SJCRH30 (cell line): ENCODE measurements at regions not wholly inside any gene's neighbourhood (a gene's known extent, or its start where the extent isn't known, plus 50 kb on each side); places are given as distances from the start of the nearest gene placed in this dataset.

Source experiments
- DNase-seq, 2 experiments: peaks; one replicate each; pipeline ENCODE4 v3.0.0-alpha.2; 2015 to 2020
- H3K27ac ChIP-seq: fragments of 250-450 bp; sonication (Bioruptor Pico); 2 replicates; pipeline ENCODE4 v1.5.1; 2020; ENCODE audit warnings: mild to moderate bottlenecking, moderate library complexity
- H3K27me3 ChIP-seq: fragments of 250-450 bp; sonication (Bioruptor Pico); 2 replicates; pipeline ENCODE4 v1.5.1; 2020; ENCODE audit warnings: mild to moderate bottlenecking, moderate library complexity
- H3K36me3 ChIP-seq: fragments of 250-450 bp; sonication (Bioruptor Pico); 2 replicates; pipeline ENCODE4 v1.5.1; 2020; ENCODE audit warnings: mild to moderate bottlenecking, moderate library complexity
- H3K4me1 ChIP-seq: fragments of 250-450 bp; sonication (Bioruptor Pico); 2 replicates; pipeline ENCODE4 v1.5.1; 2020; ENCODE audit warnings: mild to moderate bottlenecking, moderate library complexity
- H3K4me3 ChIP-seq: fragments of 250-450 bp; sonication (Bioruptor Pico); 2 replicates; pipeline ENCODE4 v1.5.1; 2020; ENCODE audit warnings: mild to moderate bottlenecking, moderate library complexity
- H3K9me3 ChIP-seq: fragments of 250-450 bp; sonication (Bioruptor Pico); replicated peaks from 2 replicates; pipeline ENCODE4 v1.5.1; 2020; ENCODE audit warnings: mild to moderate bottlenecking, moderate library complexity

DNA sequence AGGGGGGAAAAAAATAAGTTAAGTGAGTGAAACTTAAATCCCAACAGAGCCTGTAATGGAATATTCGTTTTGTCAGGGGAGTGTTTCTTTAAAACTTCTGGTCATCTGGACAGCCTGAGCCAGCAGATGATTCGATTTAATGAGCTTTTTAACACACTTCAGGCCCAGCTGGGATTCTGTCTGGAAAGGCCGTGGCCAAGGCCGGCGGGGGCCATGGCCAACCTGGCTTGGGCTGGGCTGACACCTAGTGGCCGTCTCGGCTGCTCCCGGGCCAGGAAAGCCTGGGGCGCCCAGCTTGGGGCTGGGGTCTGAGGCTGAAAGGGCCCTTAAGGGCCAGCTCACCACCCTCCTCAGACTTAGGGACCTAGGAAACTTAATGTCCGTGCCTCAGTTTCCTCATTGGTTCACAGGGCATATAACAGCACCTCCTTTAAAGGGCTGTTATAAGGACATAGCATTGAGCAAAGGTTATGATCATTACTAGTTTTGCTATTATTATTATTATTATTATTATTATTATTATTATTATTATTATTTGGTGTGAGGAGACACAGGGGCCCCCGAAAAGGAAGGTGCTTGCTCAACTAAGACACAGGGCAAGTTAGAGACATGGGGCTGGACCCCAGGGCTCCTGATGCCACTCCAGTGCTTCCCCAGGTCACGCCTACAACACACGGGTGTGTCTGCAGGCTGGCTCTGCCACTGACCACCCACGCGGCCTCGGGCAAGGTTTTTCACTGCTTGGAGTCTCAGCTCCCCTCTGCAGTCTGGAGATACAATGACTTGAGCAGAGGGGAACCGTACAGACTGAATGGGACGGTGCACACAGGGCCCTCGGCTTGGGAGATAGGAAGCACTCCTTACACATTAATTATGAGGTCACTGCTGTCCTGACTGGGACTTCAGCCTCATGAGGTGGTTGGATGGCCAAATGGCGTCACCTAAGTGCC, 84.0 kb downstream of the SYNE3 start:
- Histone ChIP-seq H3K4me3 (no peak overlapping the region), H3K4me1 (no peaks in the 10 kb centered on the region), H3K9me3 (no peaks in the 10 kb centered on the region), H3K27ac (no peak overlapping the region), H3K27me3 (no peaks in the 10 kb centered on the region), H3K36me3 (peaks cover 71% of the 10 kb centered on the region)
- peak; percentile 52 to 69 for DNase-seq

DNA sequence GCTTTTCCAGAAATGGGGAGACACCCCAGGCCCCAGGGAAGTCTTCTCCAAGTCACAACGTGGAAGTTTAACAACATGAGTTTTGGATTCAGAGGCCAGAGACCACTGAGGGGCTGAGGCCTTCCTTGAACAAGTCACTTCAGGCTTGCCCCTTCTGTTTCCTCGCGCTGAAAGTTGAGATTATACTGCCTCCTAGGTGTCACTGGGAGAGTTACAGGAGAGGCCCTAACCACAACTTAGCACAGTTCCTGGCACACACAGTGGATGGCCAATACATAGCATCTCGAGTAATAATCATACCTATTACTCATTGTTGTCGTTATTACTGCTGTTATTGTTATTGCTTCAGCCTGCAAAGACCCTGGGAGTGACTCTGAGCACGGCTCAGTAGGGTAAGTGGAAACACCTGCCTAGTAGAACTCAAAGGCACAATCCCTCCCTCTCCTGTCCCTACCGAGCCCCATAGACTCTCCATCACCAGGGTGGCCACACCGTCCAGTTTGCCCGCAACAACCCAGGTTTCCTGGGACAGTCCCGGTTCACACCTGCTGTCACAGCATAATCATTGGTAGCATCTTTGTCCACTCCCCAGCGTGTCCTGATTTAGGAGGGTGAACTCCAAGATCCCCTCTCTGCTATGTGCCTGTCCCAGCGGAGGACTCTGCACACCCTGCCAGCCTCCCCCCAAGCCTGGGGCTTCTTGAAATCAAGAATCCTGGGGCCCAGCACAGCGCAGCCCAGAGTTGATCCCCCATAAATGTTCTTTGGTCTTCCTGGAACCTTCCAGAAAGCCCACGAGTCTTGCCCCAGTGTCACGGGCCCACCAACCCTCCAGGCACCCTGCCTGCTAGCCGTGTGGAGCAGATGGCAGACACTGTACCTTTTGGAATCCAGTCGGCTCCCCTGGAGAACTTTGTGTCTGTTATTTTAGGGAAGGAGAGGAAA, 85.0 kb downstream of the SYNE3 start:
- no peaks in the 10 kb centered on the region for H3K9me3 ChIP-seq
- DNase-seq, result peak; percentile 35 to 71
- H3K27me3 ChIP-seq, result no peaks in the 10 kb centered on the region
- no peak overlapping the region for H3K27ac ChIP-seq
- no peak overlapping the region for H3K4me3 ChIP-seq
- no peaks in the 10 kb centered on the region for H3K4me1 ChIP-seq
- peaks cover 63% of the 10 kb centered on the region for H3K36me3 ChIP-seq

DNA sequence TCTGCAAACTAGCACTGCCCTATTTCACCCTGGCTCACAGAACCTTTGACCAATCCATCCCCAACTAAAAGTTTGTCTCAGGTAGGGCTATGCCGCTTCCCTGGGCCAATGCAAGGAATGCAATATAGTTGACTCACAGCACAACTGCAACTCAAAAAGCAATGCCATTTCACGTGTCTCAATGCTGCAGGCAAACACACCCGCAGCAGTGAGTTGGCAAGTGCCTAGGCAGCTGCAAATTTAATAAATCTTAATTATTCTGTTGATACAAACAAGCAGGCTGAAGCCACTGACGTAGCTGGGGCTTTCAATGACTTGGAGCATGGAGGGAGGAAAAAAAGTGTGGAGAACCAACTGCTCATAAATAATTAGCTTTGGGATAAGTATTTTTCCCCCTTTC, 87.9 kb downstream of the SYNE3 start:
- Histone ChIP-seq H3K9me3 (no peaks in the 10 kb centered on the region), H3K27ac (no peak overlapping the region), H3K27me3 (no peaks in the 10 kb centered on the region), H3K4me3 (no peak overlapping the region), H3K4me1 (no peaks in the 10 kb centered on the region), H3K36me3 (peaks cover 44% of the 10 kb centered on the region)
- DNase-seq, result no peak

DNA sequence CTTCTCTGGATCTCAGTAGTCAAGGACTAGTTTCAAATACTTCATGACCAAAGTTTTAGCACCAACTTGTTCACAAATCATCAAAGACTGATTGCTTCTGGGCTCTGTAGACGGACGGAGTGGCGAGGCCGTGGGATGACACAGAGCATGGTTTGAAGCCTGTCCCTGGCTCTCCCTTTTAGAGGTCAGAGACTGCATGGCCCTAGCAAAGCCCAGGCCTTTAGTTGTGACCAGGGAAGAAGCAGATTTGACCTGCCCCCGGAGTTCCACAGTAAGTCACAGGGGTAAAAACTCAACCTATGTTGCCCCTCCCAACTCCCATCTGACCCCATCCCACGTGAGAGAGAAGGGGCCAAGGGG, 90.4 kb downstream of the SYNE3 start:
- Histone ChIP-seq H3K9me3 (no peaks in the 10 kb centered on the region), H3K4me1 (no peaks in the 10 kb centered on the region), H3K4me3 (no peak overlapping the region), H3K27me3 (no peaks in the 10 kb centered on the region), H3K27ac (no peak overlapping the region), H3K36me3 (peaks cover 42% of the 10 kb centered on the region)
- DNase-seq, result no peak

DNA sequence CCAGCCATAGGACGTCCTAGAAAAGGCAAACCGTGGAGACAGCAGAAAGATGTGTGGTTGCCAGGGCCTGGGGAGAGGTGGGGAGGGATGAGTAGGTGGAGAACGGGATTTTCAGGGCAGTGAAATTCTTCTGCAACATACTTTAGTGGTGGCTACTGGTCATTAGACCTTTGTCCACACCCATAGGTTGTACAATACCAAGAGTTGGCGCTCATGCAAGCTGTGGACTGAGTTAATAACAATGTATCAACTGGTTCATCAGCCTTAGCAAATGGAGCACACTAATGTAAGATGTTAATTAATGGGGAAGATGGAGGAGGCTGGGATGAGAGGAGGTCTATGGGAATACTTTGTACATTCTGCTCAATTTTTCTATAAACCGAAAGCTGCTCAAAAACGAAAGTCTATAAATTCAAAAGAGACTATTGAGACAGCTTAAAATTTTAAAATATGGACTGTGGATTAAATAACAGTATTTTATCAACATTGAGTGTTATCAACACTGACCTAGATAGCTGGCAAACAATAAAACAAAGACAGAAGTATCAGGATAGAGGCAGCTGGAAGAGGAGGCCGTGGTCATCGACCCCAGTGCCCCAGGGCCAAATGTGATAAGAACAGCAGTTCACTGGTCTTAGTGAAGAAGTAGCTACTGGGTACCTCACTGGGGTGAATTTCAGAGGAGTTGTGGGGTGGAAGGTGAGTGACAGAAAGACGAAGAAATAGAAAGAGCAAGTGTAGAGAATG, 90.9 kb downstream of the SYNE3 start:
- no peak for DNase-seq
- Histone ChIP-seq H3K4me3 (no peak overlapping the region), H3K27ac (no peak overlapping the region), H3K36me3 (peaks cover 42% of the 10 kb centered on the region), H3K4me1 (no peaks in the 10 kb centered on the region), H3K27me3 (no peaks in the 10 kb centered on the region), H3K9me3 (no peaks in the 10 kb centered on the region)

DNA sequence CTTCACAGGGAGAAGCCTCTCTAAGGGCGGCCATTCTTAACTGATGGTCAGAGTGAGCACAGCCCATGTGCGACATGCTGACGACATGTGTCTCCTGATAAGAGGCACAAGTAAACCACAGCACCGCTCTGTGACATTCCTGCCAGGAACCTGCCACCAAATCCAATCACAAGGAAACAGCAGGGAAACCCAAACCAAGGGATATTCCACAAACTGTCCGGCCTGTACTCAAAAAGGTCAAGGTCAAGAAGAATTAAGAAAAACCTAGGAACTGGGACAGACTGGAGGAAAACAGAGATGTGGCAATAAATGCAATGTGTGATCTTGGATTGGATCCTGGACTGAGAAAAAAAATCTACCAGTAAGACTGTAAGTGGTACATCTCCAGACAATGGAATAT, 91.9 kb downstream of the SYNE3 start:
- H3K4me3 ChIP-seq, result no peak overlapping the region
- H3K36me3 ChIP-seq, result peaks cover 39% of the 10 kb centered on the region
- no peak for DNase-seq
- no peaks in the 10 kb centered on the region for H3K27me3 ChIP-seq
- H3K27ac ChIP-seq, result no peak overlapping the region
- no peaks in the 10 kb centered on the region for H3K9me3 ChIP-seq
- H3K4me1 ChIP-seq, result no peaks in the 10 kb centered on the region

DNA sequence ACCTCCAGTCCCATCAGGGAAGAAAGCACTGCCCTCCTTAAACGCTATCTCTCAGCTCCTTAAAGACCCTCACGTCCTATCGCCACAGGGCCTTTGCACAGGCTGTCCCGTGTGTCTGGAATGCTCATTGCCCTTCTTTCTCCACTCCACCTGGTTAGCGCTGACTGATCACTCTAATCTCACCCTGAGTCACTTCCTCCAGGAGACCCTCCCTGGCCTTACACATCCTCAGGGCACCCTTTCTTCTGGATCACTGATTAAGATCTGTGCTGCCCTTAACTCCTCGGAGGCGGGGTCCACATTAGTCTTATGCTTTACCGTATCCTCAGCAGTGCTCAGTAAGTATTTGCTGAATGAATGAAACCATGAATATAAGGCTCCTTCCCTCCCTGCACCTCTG, 94.7 kb downstream of the SYNE3 start:
- DNase-seq, result no peak
- no peaks in the 10 kb centered on the region for H3K9me3 ChIP-seq
- H3K4me1 ChIP-seq, result no peaks in the 10 kb centered on the region
- no peak overlapping the region for H3K27ac ChIP-seq
- H3K36me3 ChIP-seq, result peaks cover 22% of the 10 kb centered on the region
- H3K4me3 ChIP-seq, result no peak overlapping the region
- no peaks in the 10 kb centered on the region for H3K27me3 ChIP-seq

DNA sequence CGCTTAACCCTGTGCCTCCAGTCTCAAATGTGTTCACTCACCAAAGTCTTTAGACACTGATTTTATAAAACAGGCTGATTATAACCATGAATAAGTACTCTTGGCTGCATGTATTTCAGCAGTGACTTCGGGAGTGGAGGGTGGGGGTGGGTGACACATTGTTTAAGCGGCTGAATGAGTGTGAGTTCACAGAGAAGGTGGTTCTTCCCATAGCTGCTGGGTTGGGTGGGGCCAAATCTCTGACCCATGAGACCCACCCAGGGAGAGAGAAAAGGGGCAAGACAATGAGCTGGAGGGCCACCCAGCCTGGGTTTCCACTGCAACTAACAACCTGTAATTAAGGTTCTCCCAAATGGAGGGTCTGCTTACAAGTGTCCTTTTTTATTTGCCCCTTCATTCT, 96.4 kb downstream of the SYNE3 start:
- no peaks in the 10 kb centered on the region for H3K4me1 ChIP-seq
- peaks cover 22% of the 10 kb centered on the region for H3K36me3 ChIP-seq
- no peaks in the 10 kb centered on the region for H3K27me3 ChIP-seq
- H3K9me3 ChIP-seq, result no peaks in the 10 kb centered on the region
- H3K4me3 ChIP-seq, result no peak overlapping the region
- H3K27ac ChIP-seq, result no peak overlapping the region
- DNase-seq, result no peak

DNA sequence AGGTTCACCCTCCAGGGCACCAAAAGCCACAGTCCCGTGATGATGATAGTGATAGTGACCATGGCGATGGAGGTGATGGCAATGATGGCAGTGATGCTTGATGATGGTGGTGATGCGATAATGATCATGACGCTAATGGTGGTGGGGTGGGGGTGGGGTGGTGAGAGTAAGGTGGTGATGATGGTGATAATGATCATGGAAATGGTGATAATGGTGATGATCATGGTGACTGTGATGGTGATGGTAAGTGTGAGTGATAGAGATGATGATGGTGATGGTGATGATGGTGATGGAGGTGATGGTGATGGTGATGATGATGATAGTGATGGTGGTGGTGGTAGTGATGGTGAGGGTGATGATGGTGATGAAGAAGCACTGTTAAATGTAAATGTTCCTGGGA, 96.9 kb downstream of the SYNE3 start:
- no peaks in the 10 kb centered on the region for H3K27me3 ChIP-seq
- no peaks in the 10 kb centered on the region for H3K9me3 ChIP-seq
- H3K27ac ChIP-seq, result no peak overlapping the region
- H3K36me3 ChIP-seq, result peaks cover 22% of the 10 kb centered on the region
- H3K4me3 ChIP-seq, result no peak overlapping the region
- no peak for DNase-seq
- no peaks in the 10 kb centered on the region for H3K4me1 ChIP-seq

DNA sequence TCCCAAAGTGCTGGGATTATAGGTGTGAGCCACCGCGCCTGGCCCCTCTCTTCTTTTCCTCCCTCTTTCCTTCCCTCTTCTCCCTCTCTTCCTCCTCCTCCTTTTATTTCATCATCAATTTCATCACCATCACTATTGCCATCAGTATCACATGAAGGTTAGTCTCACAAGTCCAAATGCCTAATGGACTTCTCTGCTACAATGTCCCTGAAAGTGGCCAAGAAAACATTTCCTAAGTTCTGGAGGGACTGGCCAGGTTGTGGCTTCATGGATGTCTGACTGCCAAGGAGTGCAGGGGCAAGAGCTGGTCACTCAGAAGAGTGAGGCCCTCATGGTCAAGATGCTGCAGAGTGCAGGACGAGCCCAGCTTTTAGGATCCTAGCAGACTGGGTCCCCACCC, 97.6 kb downstream of the SYNE3 start:
- no peak overlapping the region for H3K4me3 ChIP-seq
- no peak for DNase-seq
- H3K4me1 ChIP-seq, result 0 out of 2 replicates have a peak, but pooled peaks cover 2% of the 10 kb centered on the region
- H3K9me3 ChIP-seq, result no peaks in the 10 kb centered on the region
- peaks cover 22% of the 10 kb centered on the region for H3K36me3 ChIP-seq
- H3K27me3 ChIP-seq, result no peaks in the 10 kb centered on the region
- no peak overlapping the region for H3K27ac ChIP-seq

DNA sequence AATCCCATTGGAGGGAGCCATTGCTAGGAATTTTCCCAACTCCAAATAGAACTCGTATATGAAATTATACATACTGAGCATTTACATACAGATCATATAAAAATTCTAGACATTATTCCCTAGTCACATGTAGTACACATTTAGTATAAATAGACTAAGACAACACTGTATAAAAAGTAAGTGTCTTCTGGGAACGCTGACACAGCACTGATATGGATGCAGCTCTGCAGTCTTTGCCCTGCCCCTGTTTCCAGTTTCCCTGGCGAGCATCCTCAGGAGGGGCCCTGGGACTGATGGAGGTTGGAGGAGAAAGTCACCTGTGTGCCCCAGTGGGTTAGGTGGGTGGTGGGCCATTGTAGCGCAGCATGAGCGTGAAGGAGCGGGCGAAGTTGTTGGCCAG, 97.8 kb upstream of the CLMN start:
- no peak for DNase-seq
- Histone ChIP-seq H3K27me3 (no peaks in the 10 kb centered on the region), H3K9me3 (no peaks in the 10 kb centered on the region), H3K36me3 (peaks cover 22% of the 10 kb centered on the region), H3K4me3 (no peak overlapping the region), H3K4me1 (0 out of 2 replicates have a peak, but pooled peaks cover 3% of the 10 kb centered on the region), H3K27ac (no peak overlapping the region)

DNA sequence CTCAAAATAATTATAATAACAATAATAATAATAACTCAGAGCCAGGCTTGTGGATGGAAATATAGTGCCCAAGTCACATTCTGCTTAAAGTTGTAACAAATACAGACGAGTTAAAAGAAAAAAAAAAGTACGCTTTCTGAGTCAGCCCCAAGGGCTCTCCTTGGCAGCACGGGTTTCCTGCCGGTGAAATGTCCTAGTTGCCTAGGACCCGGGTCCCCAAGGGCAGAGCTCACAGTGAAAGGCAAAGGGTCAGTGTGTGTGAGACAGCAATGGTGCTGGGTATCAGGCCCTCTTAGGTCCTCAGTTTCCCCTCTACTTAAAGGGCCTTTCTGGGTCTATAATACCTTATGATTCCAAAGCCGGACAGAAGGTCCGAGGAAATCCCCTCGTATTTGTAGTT, 96.3 kb upstream of the CLMN start:
- DNase-seq, result no peak
- Histone ChIP-seq H3K27ac (no peak overlapping the region), H3K36me3 (peaks cover 10% of the 10 kb centered on the region), H3K27me3 (no peaks in the 10 kb centered on the region), H3K4me1 (0 out of 2 replicates have a peak, but pooled peaks cover 3% of the 10 kb centered on the region), H3K4me3 (no peak overlapping the region), H3K9me3 (no peaks in the 10 kb centered on the region)

DNA sequence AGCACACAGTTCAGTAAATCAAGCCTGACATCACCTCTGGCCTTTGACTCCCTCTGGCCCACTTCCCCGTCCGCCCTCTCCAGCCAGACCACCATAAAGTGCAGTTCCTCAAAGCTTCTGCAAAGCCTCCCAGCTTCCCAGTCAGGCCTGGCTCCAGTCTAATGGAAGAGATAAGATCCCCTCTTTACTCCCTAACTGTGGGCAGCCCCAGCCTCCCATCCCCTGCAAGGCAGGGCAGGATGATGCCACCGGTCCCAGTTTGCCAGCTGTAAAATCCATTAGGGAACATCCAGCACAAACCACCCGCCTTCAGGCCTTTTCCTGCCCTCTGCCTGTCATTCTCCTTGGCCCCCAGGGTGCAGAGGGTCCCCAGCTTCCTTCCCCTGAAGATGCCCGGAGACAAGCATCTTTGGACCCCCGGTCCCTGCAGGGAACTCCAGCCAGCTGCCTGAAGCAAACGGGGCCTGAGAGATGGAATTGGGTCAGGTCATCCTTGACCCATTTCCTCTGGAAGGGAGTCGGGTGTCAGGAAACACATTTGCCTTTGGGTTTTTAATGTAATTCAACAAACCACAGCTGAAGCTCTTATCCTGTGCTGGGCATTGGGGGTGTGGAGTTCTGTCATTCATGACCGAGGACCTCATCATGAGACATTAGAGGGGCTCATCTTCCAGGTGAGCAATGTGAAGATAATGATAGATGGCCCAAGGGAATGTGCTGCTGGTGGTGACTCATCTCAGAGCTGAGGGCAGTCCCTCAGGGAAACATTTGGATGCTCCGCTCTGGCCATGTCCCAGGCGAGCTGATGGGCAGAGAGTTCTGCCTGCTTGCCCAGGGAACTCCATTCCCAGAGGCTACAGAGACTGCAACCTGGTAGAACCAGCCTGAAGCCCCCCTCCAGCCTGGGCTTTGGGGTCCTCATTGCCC, 93.8 kb upstream of the CLMN start:
- Histone ChIP-seq H3K4me1 (peaks cover 5% of the 10 kb centered on the region; the same call in 1 of the 2 replicates), H3K4me3 (no peak overlapping the region), H3K9me3 (no peaks in the 10 kb centered on the region), H3K27ac (no peak overlapping the region), H3K27me3 (no peaks in the 10 kb centered on the region), H3K36me3 (peaks cover 2% of the 10 kb centered on the region; the same call in 1 of the 2 replicates)
- peak in 1 of 2 experiments; percentile 24 for DNase-seq

DNA sequence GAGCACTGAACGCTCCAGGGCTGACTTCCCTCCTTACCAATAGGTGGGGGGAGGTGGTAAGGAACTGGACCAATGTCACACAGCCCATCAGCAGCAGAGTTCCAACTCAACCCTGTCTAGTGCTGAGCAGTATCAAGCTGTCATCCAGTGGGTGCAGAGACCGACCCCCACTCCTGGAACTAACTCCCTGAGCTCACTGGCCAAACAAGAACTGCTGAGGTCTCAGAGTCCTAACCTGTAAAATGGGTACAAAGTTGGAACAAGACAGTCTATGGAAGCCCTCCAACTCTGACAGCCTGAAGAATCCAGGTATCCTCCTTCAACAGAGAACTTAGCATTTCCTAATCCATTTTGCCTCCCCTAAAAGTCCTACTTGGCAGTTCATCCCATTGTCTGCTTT, 91.1 kb upstream of the CLMN start:
- Histone ChIP-seq H3K27ac (no peak overlapping the region), H3K36me3 (0 out of 2 replicates have a peak, but pooled peaks cover 2% of the 10 kb centered on the region), H3K27me3 (no peaks in the 10 kb centered on the region), H3K9me3 (no peaks in the 10 kb centered on the region), H3K4me1 (peaks cover 5% of the 10 kb centered on the region; the same call in 1 of the 2 replicates), H3K4me3 (no peak overlapping the region)
- DNase-seq, result no peak
